Gastrocnemius medialis (tissue), 4 donors: ENCODE measurements at regions not wholly inside any gene's neighbourhood (a gene's known extent, or its start where the extent isn't known, plus 50 kb on each side); places are given as distances from the start of the nearest gene placed in this dataset.

Experiments
- POLR2A ChIP-seq, 2 donors: fragments of 450-650 bp; IDR thresholded peaks; one replicate each; pipeline ENCODE4 v1.6.1; 2017; ENCODE audit warnings: antibody characterized with exemption in 2 of 2, mild to moderate bottlenecking in 2 of 2, moderate library complexity in 2 of 2
- TF ChIP-seq, protein P1 (sequence below), 5 experiments: fragments of 450-650 bp in 3 of 5; fragments of 200-600 bp in 2 of 5; sonication (generic) in 2 of 5; IDR thresholded peaks in 4 of 5; conservative IDR thresholded peaks in 1 of 5; 1 replicate in 4 of 5; 2 replicates in 1 of 5; pipeline ENCODE4 v1.5.1; 2016 to 2019; ENCODE audit warnings: antibody characterized with exemption in 5 of 5, mild to moderate bottlenecking in 3 of 5, moderate library complexity in 3 of 5

DNA sequence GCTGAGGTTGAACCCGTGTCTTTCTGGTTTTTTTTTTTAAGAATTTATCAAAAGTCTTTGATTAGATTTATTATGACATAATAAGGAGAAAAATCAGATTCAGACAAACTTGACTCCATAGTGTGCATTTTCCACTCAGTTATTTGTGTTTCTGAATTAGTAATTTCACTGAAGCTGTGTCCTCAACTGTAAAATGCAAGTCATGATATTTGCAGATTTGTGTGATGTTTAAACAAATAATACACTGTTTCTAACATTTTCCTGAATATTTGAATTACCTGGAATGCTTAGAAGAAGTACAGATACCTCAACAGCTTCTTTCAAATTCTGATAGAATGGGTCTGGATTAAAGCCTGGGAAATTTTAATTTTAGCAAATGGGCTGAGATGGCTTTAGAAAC is 1050.3 kb upstream of the MAP3K7 start:
- TF ChIP-seq POLR2A (IDR thresholded peaks at IDR 0.05): no peak
- TF ChIP-seq, protein P1, sequence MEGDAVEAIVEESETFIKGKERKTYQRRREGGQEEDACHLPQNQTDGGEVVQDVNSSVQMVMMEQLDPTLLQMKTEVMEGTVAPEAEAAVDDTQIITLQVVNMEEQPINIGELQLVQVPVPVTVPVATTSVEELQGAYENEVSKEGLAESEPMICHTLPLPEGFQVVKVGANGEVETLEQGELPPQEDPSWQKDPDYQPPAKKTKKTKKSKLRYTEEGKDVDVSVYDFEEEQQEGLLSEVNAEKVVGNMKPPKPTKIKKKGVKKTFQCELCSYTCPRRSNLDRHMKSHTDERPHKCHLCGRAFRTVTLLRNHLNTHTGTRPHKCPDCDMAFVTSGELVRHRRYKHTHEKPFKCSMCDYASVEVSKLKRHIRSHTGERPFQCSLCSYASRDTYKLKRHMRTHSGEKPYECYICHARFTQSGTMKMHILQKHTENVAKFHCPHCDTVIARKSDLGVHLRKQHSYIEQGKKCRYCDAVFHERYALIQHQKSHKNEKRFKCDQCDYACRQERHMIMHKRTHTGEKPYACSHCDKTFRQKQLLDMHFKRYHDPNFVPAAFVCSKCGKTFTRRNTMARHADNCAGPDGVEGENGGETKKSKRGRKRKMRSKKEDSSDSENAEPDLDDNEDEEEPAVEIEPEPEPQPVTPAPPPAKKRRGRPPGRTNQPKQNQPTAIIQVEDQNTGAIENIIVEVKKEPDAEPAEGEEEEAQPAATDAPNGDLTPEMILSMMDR (IDR thresholded peaks at IDR 0.05 in 4 of 5, conservative IDR thresholded peaks at IDR 0.05 in 1 of 5): no peak
